ENCODE measurements at regions not wholly inside any gene's neighbourhood (a gene's known extent, or its start where the extent isn't known, plus 50 kb on each side); places are given as distances from the start of the nearest gene placed in this dataset.

- POLR2A ChIA-PET: no interaction called here
- H3K4me3 Mint-ChIP-seq: no peak overlapping the region
- H3K4me1 Mint-ChIP-seq: no peaks in the 10 kb centered on the region
- H3K27me3 Mint-ChIP-seq (ENCODE audit: low read depth): no peaks in the 10 kb centered on the region
- no peak for ATAC-seq
- DNase-seq (ENCODE audit: low spot score): no peak
- no peaks in the 10 kb centered on the region for H3K36me3 Mint-ChIP-seq
- H3K9me3 Mint-ChIP-seq: no peaks in the 10 kb centered on the region
- H3K27ac Mint-ChIP-seq: no peak overlapping the region
- CTCF ChIA-PET: no interaction called here
- TF ChIP-seq CBFB (CRISPR knock-in tag; IDR thresholded peaks at IDR 0.05; ENCODE audit: low read depth) (no peak), CREM (CRISPR knock-in tag; IDR thresholded peaks at IDR 0.05) (no peak), USF2 (CRISPR knock-in tag; IDR thresholded peaks at IDR 0.05) (no peak), AFF4 (CRISPR knock-in tag; IDR thresholded peaks at IDR 0.05; ENCODE audit: borderline replicate concordance) (no peak), GRHL2 (CRISPR knock-in tag; IDR thresholded peaks at IDR 0.05; ENCODE audit: insufficient replicate concordance, severe bottlenecking) (no peak), ZNF671 (CRISPR knock-in tag; IDR thresholded peaks at IDR 0.05) (no peak), SOX15 (CRISPR knock-in tag; IDR thresholded peaks at IDR 0.05) (no peak), ATF3 (CRISPR knock-in tag; conservative IDR thresholded peaks at IDR 0.05) (no peak), ZBTB21 (CRISPR knock-in tag; IDR thresholded peaks at IDR 0.05; ENCODE audit: borderline replicate concordance) (no peak), ATF2 (CRISPR knock-in tag; IDR thresholded peaks at IDR 0.05; ENCODE audit: borderline replicate concordance, low read depth) (no peak), TP53 (CRISPR knock-in tag; IDR thresholded peaks at IDR 0.05) (no peak), ERG (CRISPR knock-in tag; IDR thresholded peaks at IDR 0.05) (no peak), ZMAT4 (CRISPR knock-in tag; IDR thresholded peaks at IDR 0.05) (no peak), RELA (CRISPR knock-in tag; IDR thresholded peaks at IDR 0.05; ENCODE audit: borderline replicate concordance) (no peak), ZNF423 (CRISPR knock-in tag; IDR thresholded peaks at IDR 0.05) (no peak), HMGXB4 (CRISPR knock-in tag; IDR thresholded peaks at IDR 0.05) (no peak), E2F4 (CRISPR knock-in tag; IDR thresholded peaks at IDR 0.05; ENCODE audit: borderline replicate concordance, low read depth) (no peak), PRRX2 (CRISPR knock-in tag; IDR thresholded peaks at IDR 0.05) (no peak)
These were observed 222.5 kb downstream of the NR2F2 start for GRCh38 chr15:96553006-96553405.

Data from WTC11 (cell line).